ENCODE measurements at regions not wholly inside any gene's neighbourhood (a gene's known extent, or its start where the extent isn't known, plus 50 kb on each side); places are given as distances from the start of the nearest gene placed in this dataset.

DNA sequence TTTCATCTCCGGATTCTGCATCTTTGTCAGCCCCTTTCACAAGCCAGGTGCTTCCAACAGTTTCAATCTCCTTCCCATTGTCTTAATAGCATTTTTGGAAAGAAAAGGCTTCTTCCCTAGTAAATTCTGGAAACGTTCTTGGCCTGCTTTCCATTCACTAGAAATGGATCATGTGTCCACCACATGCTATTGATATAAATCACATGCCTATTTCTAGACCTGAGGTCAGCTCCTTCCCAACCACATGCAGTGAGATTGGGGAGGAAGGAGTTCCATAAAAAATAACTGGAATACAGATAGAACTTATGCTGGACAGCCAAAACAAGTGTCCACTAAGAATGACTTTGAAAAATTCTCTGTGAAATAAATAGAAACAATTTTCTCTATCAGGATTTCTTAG, 181.6 kb upstream of the TMEM161B start:
- no peak overlapping the region for H2BK5ac ChIP-seq (ENCODE audit: low read depth, low read length, poor library complexity, severe bottlenecking)
- no peak overlapping the region for H3K4me2 ChIP-seq (ENCODE audit: low read depth, low read length)
- ChIA-PET CTCF (no interaction called here), POLR2A (ENCODE audit: unreplicated experiment) (no interaction called here)
- H3K18ac ChIP-seq (ENCODE audit: low read depth, low read length): no peak overlapping the region
- TF ChIP-seq, protein P1, sequence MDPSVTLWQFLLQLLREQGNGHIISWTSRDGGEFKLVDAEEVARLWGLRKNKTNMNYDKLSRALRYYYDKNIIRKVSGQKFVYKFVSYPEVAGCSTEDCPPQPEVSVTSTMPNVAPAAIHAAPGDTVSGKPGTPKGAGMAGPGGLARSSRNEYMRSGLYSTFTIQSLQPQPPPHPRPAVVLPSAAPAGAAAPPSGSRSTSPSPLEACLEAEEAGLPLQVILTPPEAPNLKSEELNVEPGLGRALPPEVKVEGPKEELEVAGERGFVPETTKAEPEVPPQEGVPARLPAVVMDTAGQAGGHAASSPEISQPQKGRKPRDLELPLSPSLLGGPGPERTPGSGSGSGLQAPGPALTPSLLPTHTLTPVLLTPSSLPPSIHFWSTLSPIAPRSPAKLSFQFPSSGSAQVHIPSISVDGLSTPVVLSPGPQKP (IDR thresholded peaks at IDR 0.05; ENCODE audit: borderline replicate concordance, low read depth, low read length): no peak
- TF ChIP-seq BHLHE40 (IDR thresholded peaks at IDR 0.05; ENCODE audit: low read depth, low read length) (no peak), RCOR1 (IDR thresholded peaks at IDR 0.05; ENCODE audit: insufficient replicate concordance, low read length) (no peak), MAFK (IDR thresholded peaks at IDR 0.05; ENCODE audit: low read depth, low read length) (no peak), RAD21 (IDR thresholded peaks at IDR 0.05; ENCODE audit: low read length) (no peak), CHD1 (IDR thresholded peaks at IDR 0.05; ENCODE audit: low read depth, low read length) (no peak), RFX5 (IDR thresholded peaks at IDR 0.05; ENCODE audit: low read depth, low read length) (no peak), NFE2L2 (IDR thresholded peaks at IDR 0.05; ENCODE audit: low read depth, low read length) (no peak), CEBPB (IDR thresholded peaks at IDR 0.05; ENCODE audit: low read depth, low read length) (no peak), POLR2A (IDR thresholded peaks at IDR 0.05; ENCODE audit: low read depth, low read length) (no peak), FOS (IDR thresholded peaks at IDR 0.05; ENCODE audit: low read depth, low read length) (no peak), MAZ (IDR thresholded peaks at IDR 0.05; ENCODE audit: borderline replicate concordance, low read depth, low read length) (no peak)
- TF ChIP-seq, protein P2, sequence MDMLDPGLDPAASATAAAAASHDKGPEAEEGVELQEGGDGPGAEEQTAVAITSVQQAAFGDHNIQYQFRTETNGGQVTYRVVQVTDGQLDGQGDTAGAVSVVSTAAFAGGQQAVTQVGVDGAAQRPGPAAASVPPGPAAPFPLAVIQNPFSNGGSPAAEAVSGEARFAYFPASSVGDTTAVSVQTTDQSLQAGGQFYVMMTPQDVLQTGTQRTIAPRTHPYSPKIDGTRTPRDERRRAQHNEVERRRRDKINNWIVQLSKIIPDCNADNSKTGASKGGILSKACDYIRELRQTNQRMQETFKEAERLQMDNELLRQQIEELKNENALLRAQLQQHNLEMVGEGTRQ (IDR thresholded peaks at IDR 0.05; ENCODE audit: low read depth, low read length): no peak
- no peaks in the 10 kb centered on the region for H3K36me3 ChIP-seq (ENCODE audit: control insufficient read depth, insufficient read depth, low read length)
- no peak overlapping the region for H3K27ac ChIP-seq (ENCODE audit: insufficient read depth, low read length)
- H2BK120ac ChIP-seq (ENCODE audit: low read depth, low read length): no peak overlapping the region
- no CpG with 5 or more reads among the region's 2 CpGs for WGBS, 2 experiments (ENCODE audit: extremely low coverage in 2 of 2, insufficient read length in 1 of 2)
- no peaks in the 10 kb centered on the region for H3K9me3 ChIP-seq (ENCODE audit: control insufficient read depth, insufficient read depth, low read length)
- no peak overlapping the region for H4K91ac ChIP-seq (ENCODE audit: insufficient read depth, low read depth, low read length)
- H4K20me1 ChIP-seq (ENCODE audit: insufficient read depth, low read length): no peaks in the 10 kb centered on the region
- DNase-seq: no peak
- H3K23ac ChIP-seq (ENCODE audit: low read depth, low read length): no peak overlapping the region
- H4K5ac ChIP-seq (ENCODE audit: low read depth, low read length): no peak overlapping the region
- H3K14ac ChIP-seq (replicated peaks; ENCODE audit: low read depth, low read length): no peak overlapping the region
- H2AK5ac ChIP-seq (ENCODE audit: low read depth, low read length): no peak overlapping the region
- no peaks in the 10 kb centered on the region for H3K27me3 ChIP-seq (ENCODE audit: control insufficient read depth, insufficient read depth, low read length)
- H2AFZ ChIP-seq (replicated peaks; ENCODE audit: low read length, poor library complexity): no peak overlapping the region
- H3K9me1 ChIP-seq (ENCODE audit: insufficient read depth, low read length): no peaks in the 10 kb centered on the region
- intact Hi-C loops (cut with micrococcal nuclease) (no loop called here), dilution Hi-C loops (cut with HindIII; ENCODE audit: low sequenced_read_pairs, unreplicated experiment) (no loop called here), in situ Hi-C loops (cut with MboI; ENCODE audit: low sequenced_read_pairs) (no loop called here)
- no TSS peak for BruUV-seq (replicated peaks)
- H2AK9ac ChIP-seq (replicated peaks; ENCODE audit: low read depth, low read length, poor library complexity): no peak overlapping the region
- no peaks in the 10 kb centered on the region for H3K79me1 ChIP-seq (ENCODE audit: low read depth in 1 of 2, low read length in 2 of 2)
- no peak for ATAC-seq (ENCODE audit: low read depth)
- no peak overlapping the region for H2BK20ac ChIP-seq (ENCODE audit: low read depth, low read length)
- H3K56ac ChIP-seq (ENCODE audit: extremely low read depth, insufficient read depth, low read length): no peak overlapping the region
- no peaks in the 10 kb centered on the region for H3K4me1 ChIP-seq (ENCODE audit: control insufficient read depth, insufficient read depth, low read length)
- no peak overlapping the region for H3K4me3 ChIP-seq (ENCODE audit: insufficient read depth, low read depth, low read length)
- no peak overlapping the region for H2BK15ac ChIP-seq (ENCODE audit: low read depth, low read length)
- H3K9ac ChIP-seq (ENCODE audit: low read depth, low read length): no peak overlapping the region
- no peak overlapping the region for H3K4ac ChIP-seq (ENCODE audit: low read depth, low read length)
- H4K8ac ChIP-seq (ENCODE audit: low read depth in 2 of 2, low read length in 2 of 2): no peak overlapping the region

Measured in IMR-90 (cell line).